OCI-M1 (cell line): ENCODE measurements at regions not wholly inside any gene's neighbourhood (a gene's known extent, or its start where the extent isn't known, plus 50 kb on each side); places are given as distances from the start of the nearest gene placed in this dataset.
"Not testable (repeated sequence)": the region's sequence is repeated elsewhere in the genome, so short reads cannot be mapped to it uniquely, and the experiment has no call there.

Experiments used
- DNase-seq: peaks from one replicate; lab custom pipeline; 2025; lab: John Stamatoyannopoulos, UW

DNA sequence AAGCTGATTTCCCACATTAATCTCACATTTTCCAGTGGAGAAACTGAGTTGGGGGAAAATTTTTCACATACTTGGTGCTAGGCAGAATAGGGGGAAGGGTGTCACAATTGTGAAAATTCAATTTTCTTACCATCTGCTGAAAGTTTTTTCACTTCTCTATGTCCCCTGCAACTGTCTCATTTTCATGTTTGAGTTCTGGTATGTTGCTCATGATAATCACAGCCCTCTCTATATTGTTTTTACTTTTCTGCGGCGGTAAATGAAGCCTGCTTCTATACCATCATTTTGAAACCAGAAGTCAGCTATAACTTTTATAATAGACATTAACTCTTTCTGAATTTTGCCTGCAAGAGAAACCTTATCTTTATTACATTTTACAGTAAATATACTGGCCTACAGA, 1664.5 kb downstream of the EFNA5 start:
- no peak for DNase-seq

- DNase-seq = not testable (repeated sequence)
Measured at GRCh38 chr5:105998991-105999390, 1671.7 kb downstream of the EFNA5 start.

GRCh38 chr5:105993027-105993426, 1677.7 kb downstream of the EFNA5 start:
- no peak for DNase-seq

DNA sequence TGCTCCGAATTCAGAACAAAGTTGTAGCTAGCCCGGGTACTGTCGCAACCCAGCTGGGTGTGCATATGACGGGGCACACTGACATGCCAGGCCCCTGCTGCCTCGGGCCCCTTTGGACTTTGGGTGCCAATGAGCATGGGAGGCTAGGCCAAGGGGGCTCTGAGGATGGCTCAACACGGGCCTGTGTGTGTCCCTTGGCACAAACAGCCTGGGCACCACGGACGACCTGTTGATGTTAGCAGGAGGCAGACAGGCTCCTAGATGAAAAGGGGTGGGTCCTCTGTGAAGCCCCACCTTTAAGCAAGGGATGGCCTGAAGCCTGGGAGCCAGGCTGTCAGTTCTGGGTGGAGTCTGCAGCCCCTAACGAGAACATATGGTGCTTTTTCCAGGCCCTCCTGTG, 1688.2 kb downstream of the EFNA5 start:
- DNase-seq = no peak

DNA sequence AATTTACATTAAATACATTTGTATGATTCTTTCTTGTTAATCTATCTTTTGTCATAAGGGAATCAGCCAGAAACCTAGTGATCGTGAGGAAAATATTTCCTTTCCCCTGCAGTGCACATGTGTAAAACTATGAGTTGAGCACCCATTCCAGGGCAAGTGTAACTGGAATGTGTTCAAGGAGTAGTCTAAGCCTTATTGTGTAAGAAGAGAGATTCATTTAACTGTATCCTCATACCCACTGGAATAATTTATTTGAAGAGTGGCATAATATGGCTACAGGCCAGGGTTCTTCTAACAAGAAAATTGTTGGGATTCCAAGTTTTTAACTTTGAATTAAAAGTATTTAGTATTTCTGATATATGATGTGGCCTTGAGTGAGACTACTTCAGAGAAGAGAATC, 1692.7 kb downstream of the EFNA5 start:
- no peak for DNase-seq

GRCh38 chr5:105977163-105977562, 1693.6 kb downstream of the EFNA5 start:
- DNase-seq = no peak

DNA sequence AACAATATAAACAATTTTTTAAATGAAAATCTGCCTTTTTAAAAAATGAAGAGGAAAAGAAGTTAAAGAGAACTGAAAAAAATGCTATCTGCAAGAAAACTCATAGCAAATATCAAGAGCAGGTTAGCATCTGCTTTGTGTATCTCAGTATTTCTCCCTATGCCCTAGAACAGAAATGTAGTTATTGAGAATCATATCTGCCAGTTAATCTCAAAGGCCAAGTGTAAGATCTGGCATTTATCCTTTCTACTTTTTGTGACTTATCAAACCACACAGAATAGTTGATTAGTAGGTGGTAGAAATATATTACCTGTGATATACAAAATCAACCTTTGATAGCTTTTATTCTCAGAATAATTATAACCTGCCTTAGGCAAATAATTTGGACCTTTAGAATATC, 1699.8 kb downstream of the EFNA5 start:
- DNase-seq = no peak

GRCh38 chr5:105968981-105969380, 1701.8 kb downstream of the EFNA5 start:
- DNase-seq = peak; percentile 4

- no peak for DNase-seq
Measured at GRCh38 chr5:105963696-105964255, 1707.0 kb downstream of the EFNA5 start.

DNA sequence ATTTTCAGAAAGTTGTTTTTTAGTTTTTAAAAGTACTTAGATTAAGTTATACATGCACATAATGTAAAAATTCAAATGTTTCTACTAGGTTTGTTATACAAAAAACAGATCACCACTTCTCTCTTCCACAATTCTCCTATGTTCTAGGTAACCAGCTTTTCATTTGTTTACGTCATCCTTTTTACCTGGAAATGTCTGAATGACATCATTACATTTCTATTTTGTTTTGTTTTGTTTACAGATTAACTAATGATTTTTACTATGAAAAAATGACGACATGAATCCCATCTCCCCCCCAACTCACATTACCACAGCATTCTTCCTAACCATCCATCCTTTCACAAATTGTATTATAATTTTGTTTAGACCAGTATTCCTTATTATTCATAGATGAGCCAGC, 1709.2 kb downstream of the EFNA5 start:
- DNase-seq = no peak

DNA sequence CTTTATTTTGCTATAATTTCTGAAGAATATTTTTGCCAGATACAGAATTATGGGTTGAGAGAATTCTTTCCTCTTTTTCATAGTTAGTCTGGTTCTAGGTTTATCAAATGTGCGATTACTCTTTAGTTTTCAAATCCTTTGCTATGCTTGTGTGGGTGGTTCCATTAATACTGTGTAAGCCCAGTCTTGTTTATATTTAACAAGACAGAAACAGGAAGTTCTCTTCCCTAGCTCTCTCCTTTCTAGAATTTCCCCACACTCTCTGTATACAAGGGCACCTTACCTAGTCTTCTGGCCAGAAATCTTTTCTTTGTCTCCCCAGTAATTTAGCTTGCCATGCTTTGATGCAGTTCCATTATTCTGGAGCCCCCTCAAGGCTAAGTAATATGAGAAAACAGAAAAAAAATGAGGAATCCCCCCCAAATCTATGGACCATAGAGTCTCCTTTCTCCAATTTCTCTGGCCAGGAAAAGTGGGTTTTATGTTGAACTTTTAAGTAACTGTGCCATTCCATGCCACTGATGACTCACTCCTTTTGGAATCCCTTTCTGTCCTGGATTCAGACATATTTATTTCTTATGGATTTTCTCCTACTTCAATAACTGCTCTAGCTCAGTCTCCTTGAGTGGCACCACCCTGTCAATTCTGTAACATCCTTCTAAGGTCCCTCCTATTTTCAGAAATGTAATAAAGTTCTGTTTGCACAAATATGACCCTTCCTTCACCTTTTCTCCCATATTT, 1714.1 kb downstream of the EFNA5 start:
- peak; percentile 30 for DNase-seq

DNA sequence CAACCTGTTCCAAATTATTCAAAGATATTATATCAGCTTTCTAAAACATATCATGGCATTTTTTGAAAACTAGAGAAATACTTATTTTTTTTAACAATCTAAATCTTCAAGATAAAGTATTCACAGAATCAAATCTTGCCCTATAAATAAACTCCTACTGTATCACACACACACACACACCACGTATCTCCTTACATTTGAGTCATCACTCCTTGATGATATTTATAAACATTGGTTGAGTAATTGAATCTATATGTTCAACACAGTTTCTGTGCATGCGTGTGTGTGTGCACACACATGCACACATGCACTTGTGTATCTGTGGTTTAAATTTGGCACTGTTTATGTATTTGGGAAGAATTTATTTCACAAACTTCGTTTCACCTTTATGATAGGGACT, 1716.4 kb downstream of the EFNA5 start:
- no peak for DNase-seq

DNA sequence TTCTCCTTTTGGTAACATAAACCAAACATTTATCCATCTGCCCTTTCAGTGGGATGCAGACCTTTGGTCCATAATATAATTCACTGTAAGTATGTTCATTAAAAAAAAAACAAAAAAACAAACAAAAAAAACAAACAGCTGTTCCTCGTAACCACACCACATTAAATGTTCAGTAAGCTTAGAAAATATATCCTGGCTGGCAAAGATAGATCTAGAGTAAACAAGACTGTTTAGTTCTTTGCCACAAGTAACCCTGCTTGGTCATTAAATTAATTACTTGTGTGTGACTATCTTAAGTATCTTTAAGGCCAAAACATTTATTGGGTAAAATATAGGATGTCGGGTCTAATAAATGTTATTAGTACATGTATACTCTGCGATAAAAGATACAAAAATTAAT, 1717.1 kb downstream of the EFNA5 start:
- no peak for DNase-seq

- no peak for DNase-seq
Measured at GRCh38 chr5:105952875-105953274, 1717.9 kb downstream of the EFNA5 start.

DNA sequence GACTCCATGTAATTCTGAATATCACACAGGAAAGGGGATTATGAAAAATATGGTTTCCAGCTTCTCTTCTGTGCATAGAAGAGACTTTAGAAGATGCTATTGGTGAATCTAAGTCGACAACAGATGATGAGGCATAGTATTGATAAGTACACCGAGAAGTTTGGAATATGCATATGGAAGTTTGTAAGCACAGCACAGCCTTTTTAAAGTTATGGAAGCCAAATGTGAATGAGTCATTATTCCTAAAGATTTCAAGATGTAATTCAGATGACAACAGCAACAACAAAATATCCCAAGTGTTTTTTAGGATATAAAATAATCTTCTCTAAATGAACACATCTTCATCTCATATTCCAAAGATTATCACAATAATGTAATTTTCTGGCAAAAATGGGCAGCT, 1723.3 kb downstream of the EFNA5 start:
- no peak for DNase-seq

DNA sequence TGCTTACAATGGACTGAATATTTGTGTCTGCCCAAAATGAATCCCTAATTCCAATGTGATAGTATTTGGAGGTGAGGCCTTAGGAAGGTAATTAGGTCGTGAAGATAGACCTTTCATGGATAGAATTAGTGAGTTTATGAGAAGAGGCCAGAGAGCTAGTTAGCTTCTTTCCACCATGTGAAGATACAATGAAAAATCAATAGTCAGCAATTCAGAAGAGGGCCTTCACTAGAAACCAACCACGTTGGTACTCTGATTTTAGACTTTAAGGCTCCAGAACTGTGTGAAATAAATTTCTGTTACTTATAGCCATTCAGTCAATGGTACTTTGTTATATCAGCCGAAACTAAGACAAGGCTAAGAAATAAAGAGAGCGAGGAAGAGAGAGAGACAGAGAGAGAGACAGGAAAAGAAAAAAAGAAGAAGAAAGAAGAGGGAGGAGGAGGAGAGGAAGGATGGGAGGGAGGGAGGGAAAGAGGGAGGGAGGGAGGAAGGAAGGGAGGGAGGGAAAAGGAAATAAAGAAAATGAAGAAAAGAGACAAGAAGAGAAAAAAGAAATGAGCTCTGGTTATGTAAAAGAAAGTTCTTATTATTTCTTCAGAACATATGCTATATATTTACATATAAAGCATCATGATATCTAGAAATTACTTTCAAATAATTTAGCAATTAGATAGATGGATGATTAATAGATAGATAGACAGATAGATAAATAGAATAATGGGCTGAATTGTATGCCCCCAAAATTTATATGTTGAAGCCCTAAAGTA, 1725.3 kb downstream of the EFNA5 start:
- DNase-seq = no peak

- DNase-seq = no peak
Measured at GRCh38 chr5:105940181-105940580, 1730.6 kb downstream of the EFNA5 start.

DNA sequence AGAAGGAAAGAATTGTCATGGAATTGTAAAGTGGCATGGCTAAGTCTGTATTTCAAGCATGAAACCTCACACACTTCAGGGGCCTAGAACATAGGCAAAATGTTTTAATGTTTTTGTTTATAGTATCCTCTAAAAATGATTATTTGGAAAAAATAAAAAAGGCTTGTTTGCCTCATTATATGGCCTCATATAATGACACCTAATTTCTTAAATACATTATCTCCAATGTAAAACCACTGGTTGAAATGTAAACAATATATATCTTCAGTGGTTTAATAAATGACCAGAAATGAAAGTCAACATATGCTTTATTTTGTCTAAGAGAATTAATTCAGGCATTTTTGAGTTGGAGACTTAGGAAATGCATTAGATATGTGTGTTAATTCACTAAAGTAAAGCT, 1736.6 kb downstream of the EFNA5 start:
- no peak for DNase-seq

GRCh38 chr5:105931881-105932421, 1738.8 kb downstream of the EFNA5 start:
- DNase-seq = no peak

DNA sequence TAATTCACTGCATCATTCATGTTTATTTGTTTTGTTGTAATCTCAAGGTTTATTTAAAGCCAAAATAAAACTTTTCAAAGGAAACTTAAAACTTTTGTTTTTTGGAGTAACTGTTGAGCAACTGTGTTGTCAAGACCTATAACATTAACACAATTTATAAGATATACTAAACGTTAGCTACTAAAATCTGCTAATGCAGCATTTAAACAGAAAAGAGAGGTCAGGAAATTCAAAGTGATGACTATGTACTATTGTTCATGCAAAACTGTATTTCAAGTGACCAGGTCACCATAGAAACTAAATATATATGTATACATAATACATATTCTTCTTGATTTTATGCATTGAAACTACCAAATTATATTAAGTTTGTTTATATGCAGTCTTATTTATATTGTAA, 1740.9 kb downstream of the EFNA5 start:
- DNase-seq = no peak

DNA sequence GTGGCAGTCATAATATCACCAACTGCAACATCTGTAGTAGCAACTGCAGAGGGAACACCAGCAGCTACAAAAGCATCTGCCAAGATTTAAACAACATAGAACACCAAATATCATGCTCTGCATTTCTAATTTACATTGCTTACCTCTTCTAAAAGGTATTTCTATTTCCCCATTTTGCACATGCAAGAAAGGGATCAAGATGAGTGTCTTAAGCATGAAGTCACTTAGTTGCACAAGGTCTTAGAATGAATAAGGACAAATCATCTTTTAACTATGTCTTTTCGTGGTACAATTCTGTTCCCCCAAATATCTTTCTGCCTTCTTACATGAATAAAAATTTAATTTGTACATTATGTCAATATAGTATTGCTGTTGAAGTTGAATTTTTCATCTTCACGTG, 1746.4 kb downstream of the EFNA5 start:
- no peak for DNase-seq

- DNase-seq = no peak
Measured at GRCh38 chr5:105922574-105922973, 1748.2 kb downstream of the EFNA5 start.

- DNase-seq = no peak
Measured at GRCh38 chr5:105922080-105922479, 1748.7 kb downstream of the EFNA5 start.
